Suppressor macrophage treated with lipopolysaccharide for 4 hours (primary cell): ENCODE measurements at regions not wholly inside any gene's neighbourhood (a gene's known extent, or its start where the extent isn't known, plus 50 kb on each side); places are given as distances from the start of the nearest gene placed in this dataset.
"Not testable (repeated sequence)": the region's sequence is repeated elsewhere in the genome, so short reads cannot be mapped to it uniquely, and the experiment has no call there.

Source experiments
- DNase-seq: peaks from one replicate; pipeline ENCODE4 v3.0.0-alpha.2; 2020

- DNase-seq = no peak
Measured at GRCh38 chr15:81763304-81763703, 282.5 kb downstream of the MEX3B start.

GRCh38 chr15:81760686-81761085 is 285.1 kb downstream of the MEX3B start:
- DNase-seq = no peak

- no peak for DNase-seq
Measured at GRCh38 chr15:81758818-81759284, 287.0 kb downstream of the MEX3B start.

- no peak for DNase-seq
Measured at GRCh38 chr15:81755626-81756025, 290.2 kb downstream of the MEX3B start.

- DNase-seq = no peak
Measured at GRCh38 chr15:81754078-81754477, 291.7 kb downstream of the MEX3B start.

- DNase-seq = no peak
Measured at GRCh38 chr15:81752974-81753373, 292.8 kb downstream of the MEX3B start.

GRCh38 chr15:81752546-81752942 is 293.3 kb downstream of the MEX3B start:
- peak; percentile 3 for DNase-seq

- DNase-seq = no peak
Measured at GRCh38 chr15:81751816-81752545, 293.8 kb downstream of the MEX3B start.

- no peak for DNase-seq
Measured at GRCh38 chr15:81751256-81751655, 294.6 kb downstream of the MEX3B start.

GRCh38 chr15:81749716-81750375 is 296.0 kb downstream of the MEX3B start:
- no peak for DNase-seq

- DNase-seq = peak; percentile 20
Measured at GRCh38 chr15:81747482-81747881, 298.3 kb downstream of the MEX3B start.

- DNase-seq = no peak
Measured at GRCh38 chr15:81747026-81747425, 298.8 kb downstream of the MEX3B start.

- no peak for DNase-seq
Measured at GRCh38 chr15:81744364-81744763, 301.5 kb downstream of the MEX3B start.

GRCh38 chr15:81740416-81740815 is 305.4 kb downstream of the MEX3B start:
- DNase-seq = no peak

- DNase-seq = no peak
Measured at GRCh38 chr15:81729340-81729739, 316.5 kb downstream of the MEX3B start.

- no peak for DNase-seq
Measured at GRCh38 chr15:81728726-81729125, 317.1 kb downstream of the MEX3B start.

GRCh38 chr15:81725590-81725989 is 320.2 kb downstream of the MEX3B start:
- no peak for DNase-seq

- DNase-seq = no peak
Measured at GRCh38 chr15:81724536-81724935, 321.3 kb downstream of the MEX3B start.

- DNase-seq = no peak
Measured at GRCh38 chr15:81723701-81724100, 322.1 kb downstream of the MEX3B start.

- no peak for DNase-seq
Measured at GRCh38 chr15:81723113-81723651, 322.6 kb downstream of the MEX3B start.

- not testable (repeated sequence) for DNase-seq
Measured at GRCh38 chr15:81716468-81716867, 329.4 kb downstream of the MEX3B start.

- DNase-seq = no peak
Measured at GRCh38 chr15:81710328-81710727, 335.5 kb downstream of the MEX3B start.

- DNase-seq = not testable (repeated sequence)
Measured at GRCh38 chr15:81706816-81707346, 332.9 kb upstream of the TMC3 start.

GRCh38 chr15:81705727-81706126 is 331.7 kb upstream of the TMC3 start:
- not testable (repeated sequence) for DNase-seq
